Activated CD4-positive, alpha-beta T cell treated with anti-CD3 and anti-CD28 coated beads, Interleukin-10, Interleukin-2, amounts not matched to agents 100 ng/mL and 50 ng/mL, durations not matched to agents 16 hours and 8 hours (primary cell): ENCODE measurements at regions not wholly inside any gene's neighbourhood (a gene's known extent, or its start where the extent isn't known, plus 50 kb on each side); places are given as distances from the start of the nearest gene placed in this dataset.
"Not testable (repeated sequence)": the region's sequence is repeated elsewhere in the genome, so short reads cannot be mapped to it uniquely, and the experiment has no call there.

ENCODE experiments used
- DNase-seq: peaks from one replicate; pipeline ENCODE4 v3.0.0-alpha.2; 2020

GRCh38 chr12:88667615-88668014 lies 87.3 kb upstream of the KITLG start:
- DNase-seq = not testable (repeated sequence)

- DNase-seq = no peak
These were observed 84.8 kb upstream of the KITLG start for GRCh38 chr12:88665071-88665470.

- no peak for DNase-seq
These were observed 82.7 kb upstream of the KITLG start for GRCh38 chr12:88662961-88663360.

- no peak for DNase-seq
These were observed 81.8 kb upstream of the KITLG start for GRCh38 chr12:88662093-88662492.

GRCh38 chr12:88658009-88658408 lies 77.7 kb upstream of the KITLG start:
- DNase-seq = no peak

GRCh38 chr12:88650715-88651114 lies 70.4 kb upstream of the KITLG start:
- no peak for DNase-seq

GRCh38 chr12:88648625-88649024 lies 68.4 kb upstream of the KITLG start:
- DNase-seq = no peak

- no peak for DNase-seq
These were observed 66.6 kb upstream of the KITLG start for GRCh38 chr12:88646824-88647223.

- DNase-seq = no peak
These were observed 65.5 kb upstream of the KITLG start for GRCh38 chr12:88645816-88646215.

GRCh38 chr12:88644946-88645702 lies 64.9 kb upstream of the KITLG start:
- no peak for DNase-seq

GRCh38 chr12:88643685-88644084 lies 63.4 kb upstream of the KITLG start:
- DNase-seq = no peak

- DNase-seq = no peak
These were observed 62.6 kb upstream of the KITLG start for GRCh38 chr12:88642675-88643431.

- no peak for DNase-seq
These were observed 58.9 kb upstream of the KITLG start for GRCh38 chr12:88638966-88639760.

- no peak for DNase-seq
These were observed 58.1 kb upstream of the KITLG start for GRCh38 chr12:88638388-88638787.

- no peak for DNase-seq
These were observed 53.7 kb upstream of the KITLG start for GRCh38 chr12:88634008-88634407.

- no peak for DNase-seq
These were observed 53.0 kb upstream of the KITLG start for GRCh38 chr12:88633312-88633711.

GRCh38 chr12:88630561-88630960 lies 50.3 kb upstream of the KITLG start:
- no peak for DNase-seq
